ENCODE measurements at regions not wholly inside any gene's neighbourhood (a gene's known extent, or its start where the extent isn't known, plus 50 kb on each side); places are given as distances from the start of the nearest gene placed in this dataset.

DNA sequence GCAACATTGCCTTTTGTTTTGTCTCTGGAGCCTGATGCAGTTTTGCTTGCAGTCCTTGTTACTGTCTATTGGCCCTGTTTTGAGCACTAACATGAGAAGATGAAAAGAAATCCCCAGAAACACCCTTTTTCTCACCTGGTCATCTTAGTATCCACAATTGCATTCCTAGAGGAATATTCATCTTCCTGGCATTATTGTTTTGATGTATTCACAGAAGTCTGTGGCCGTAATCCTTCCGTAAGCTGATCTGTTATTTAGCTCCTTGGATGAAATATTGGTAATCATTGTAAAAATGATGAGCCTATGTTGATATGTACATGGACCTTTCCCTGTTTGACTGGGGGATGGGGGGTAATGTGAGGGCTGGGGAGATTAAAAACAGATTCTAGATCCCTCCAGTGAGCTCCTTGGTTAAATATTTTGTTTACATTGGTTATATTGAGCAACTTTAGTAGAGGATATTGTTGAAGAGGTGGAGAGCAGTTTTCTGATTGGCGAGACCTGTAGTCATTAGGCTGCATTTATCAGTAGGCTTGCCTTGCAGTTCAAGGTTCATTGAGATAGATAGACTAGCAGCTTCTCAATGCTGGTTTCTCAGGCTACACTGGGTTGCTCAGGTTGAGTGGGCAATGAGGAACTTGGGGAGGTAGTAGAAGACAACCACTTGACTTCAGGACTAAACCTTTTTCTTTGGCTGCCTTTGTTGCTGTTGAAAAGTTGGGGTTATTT lies 117.5 kb downstream of the MACIR start:
- DNase-seq (ENCODE audit: low spot score): no peak

DNA sequence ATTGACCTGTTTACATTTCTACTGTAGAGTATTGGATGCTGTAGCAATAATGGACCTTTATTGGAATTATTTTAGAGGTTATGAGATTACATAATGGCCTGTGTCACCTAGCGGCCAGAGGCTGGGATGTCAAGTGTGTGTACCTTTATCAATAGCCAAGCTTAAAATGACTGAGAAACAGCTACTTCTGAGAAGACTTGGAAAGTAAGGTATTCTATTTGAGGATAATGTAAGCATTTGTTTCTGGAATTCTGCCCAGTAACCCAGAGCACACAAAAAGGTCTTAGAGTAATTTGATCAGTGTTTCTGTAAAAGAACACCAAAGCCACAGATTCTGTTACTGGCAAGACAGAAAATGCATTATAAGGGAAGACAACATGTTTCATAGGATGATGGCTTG lies 116.8 kb downstream of the MACIR start:
- no peak for DNase-seq (ENCODE audit: low spot score)

DNA sequence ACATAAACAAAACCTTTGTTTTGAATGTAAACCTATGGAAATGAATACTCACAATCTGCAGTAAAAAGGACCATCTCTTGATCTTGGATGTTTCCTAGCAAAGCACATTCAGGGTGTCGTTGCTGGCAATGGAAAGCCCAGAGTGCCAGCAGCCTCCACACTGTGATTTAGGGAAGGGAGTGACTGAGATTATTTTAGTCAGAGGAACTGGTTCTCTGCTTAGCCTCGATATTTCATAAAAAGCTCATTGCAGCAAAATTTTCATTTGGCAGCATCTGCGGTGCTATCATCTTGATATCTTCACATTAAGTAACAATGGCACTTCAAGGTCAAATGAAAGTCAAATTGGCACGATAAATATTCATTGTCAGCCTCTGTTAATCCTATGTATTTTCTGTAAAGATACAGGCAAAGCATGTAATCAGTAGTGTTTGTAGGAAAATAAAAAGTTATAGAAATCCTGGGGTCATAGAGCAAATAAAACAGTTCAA lies 116.0 kb downstream of the MACIR start:
- DNase-seq (ENCODE audit: low spot score): no peak

DNA sequence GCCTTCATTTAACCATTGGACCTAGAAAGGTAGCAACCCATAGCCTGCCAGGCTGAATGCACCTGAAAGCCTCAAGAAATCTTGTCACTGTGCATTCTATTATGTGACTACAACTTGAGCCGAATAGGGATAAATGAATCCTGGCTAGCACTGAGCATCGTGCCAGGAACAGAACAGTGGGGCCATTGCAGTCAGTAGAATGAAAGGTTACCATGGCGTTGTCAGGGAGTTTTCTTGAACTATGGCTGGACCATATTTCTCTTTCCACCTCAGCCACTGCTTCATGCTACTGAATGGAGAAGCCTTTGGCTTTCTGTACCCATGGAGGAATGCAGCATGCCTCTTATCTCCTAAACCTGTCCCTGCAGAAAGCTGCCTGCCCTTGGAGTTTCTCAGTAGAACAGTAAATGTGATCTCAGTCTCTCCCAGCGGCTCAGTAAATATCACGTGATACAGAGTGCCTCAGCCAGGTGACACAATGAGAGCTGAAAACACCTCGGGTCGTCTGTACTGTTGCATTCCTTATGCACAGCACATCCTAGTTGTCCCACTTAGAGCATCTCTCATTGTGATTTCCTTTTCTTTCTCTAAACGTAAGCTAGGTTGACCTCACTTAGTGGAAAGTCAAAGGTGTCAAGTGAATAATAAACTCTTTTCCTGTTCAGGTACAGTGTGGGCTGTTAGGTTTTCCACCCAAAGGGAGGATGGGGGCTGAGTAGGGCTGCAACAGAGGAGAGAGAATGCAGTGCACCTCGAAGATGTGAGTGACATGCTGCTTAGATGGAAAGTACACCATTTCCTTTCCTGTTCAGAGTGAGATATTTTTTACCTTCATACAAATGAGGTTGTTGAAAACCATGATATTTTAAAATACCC lies 115.3 kb downstream of the MACIR start:
- no peak for DNase-seq (ENCODE audit: low spot score)

DNA sequence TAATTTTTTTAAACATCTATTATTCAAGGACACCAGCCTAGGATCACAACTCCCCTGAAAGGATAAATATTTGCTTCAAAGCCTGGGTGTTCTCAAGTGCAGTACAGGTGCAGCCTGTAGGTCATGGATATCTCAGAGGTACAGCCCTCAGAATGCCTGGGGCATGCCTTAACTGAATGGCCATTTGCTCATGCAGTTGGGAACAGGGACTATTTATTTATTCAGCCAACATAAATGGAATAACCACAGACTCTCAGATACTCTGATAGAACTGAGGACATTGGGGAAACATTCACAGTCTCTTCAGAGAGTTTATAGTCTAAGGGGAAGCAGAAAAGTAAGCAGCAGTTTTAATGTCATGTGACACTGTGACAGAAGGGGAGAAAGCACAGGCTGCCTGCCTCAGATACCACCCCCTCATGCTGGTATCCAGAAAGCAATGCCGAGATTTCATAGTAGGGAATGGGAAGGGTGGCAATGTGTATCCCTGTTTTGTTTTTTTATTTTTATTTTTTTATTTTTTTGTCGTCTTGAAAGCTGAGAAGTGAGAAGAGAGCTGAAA lies 112.6 kb downstream of the MACIR start:
- DNase-seq (ENCODE audit: low spot score): no peak

DNA sequence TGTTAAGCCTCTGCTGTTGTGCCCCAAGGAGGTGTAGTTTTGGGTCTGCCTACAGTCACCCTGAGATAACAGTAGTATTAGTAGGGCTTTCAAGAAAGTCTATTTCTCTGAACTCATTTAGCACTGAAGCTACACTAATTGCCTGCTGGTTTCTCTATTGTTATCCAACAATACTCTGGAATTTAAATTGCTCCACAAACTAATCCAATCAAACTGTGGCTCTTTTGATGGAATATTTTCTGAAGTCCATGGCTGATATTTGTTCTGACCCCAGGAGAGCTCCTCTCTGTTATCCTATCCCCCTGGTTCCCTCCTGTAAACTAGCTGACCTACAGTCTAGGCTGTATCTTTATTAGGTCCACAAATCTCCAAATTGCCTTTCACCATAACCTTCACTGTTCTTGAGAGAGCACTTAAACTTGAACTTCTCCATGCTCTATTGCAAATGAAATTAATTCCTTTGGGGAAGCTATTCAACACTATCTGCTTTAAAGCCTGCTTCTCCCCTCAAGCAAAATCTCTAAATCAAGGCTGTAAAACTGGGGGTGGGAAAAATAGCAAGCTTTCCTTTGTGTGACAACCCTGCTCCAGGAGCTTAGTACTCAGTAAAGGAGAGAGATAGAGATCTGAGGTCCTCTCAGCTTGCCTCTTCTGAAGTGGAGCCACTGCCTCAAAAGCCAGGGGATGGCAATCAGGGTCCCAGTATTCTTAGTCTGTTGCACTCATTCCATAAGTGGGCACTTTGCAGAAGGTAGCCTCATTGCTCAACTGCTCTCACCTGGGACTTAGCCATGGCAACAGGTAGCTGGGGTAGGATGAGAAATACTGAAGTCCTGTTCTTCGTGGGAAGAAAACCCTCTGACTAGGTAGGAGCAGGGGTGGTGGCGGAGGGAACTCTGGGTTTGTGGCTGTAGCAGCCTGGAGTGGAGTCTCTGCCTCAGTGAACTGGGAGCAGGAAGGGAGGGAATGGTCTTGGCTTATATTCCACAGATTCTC lies 110.9 kb downstream of the MACIR start:
- no peak for DNase-seq (ENCODE audit: low spot score)

DNA sequence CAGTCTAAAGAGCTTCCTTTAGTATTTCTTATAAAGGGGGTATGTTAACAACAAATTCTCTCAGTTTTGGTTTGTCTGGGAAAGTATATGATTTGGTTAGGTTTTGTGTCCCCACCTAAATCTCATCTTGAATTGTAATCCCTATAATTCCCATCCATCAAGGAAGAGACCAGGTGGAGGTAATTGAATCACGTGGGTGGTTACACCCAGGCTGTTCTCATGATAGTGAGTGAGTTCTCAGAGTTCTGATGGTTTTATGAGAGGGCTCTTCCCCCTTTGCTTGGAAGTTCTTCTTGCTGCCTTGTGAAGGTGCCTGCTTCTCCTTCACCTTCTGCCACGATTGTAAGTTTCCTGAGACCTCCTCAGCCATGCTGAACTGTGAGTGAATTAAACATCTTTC lies 109.1 kb downstream of the MACIR start:
- DNase-seq (ENCODE audit: low spot score): no peak

DNA sequence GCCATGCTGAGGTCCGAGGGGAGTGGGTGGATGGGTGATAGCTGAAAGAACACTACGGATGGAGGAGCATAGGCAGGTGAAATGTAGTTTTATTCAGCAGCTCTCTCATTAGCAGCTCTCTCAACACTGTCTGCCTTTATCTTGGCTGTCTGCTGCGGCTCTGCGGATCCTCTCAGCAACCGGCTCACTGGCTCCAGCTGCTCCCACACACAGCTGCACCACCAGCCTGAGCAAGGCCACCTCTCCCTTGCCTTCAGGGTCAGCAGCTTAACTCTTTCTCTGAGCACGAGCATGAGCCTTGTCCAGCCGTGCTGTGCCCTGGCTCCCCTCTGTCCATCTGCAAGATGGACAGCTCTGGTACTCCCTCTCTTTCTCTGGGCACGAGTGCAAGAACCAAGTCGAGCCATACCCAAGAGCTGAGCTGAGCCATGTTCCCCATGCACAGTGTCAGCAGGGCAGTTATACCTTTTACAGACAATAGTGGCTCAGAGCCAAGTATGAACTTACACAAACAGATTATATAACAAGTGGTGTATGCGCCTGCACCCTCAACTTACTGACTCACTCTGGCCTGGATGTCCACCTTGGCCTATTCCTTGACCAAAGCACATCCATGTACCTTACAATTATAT lies 108.5 kb downstream of the MACIR start:
- DNase-seq (ENCODE audit: low spot score): no peak

DNA sequence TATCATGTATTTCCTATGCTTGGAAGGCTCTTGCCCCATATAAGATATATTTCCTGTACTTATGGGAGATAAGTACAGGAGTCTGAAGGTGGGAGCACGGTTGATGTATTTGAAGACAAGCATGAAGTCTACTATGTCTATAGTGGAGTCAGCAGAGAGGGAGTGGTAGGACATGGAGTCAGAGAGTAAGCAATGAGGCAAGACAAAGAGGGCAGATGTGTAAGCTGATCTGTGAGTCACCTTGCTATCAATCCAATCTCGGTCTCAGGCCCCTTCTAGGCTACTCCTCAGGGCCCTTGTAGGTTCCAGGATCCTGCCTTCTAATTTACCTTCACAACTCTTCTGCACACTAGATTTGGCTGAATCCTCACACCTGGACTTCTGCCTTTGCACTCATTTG lies 105.5 kb downstream of the MACIR start:
- DNase-seq (ENCODE audit: low spot score): no peak

DNA sequence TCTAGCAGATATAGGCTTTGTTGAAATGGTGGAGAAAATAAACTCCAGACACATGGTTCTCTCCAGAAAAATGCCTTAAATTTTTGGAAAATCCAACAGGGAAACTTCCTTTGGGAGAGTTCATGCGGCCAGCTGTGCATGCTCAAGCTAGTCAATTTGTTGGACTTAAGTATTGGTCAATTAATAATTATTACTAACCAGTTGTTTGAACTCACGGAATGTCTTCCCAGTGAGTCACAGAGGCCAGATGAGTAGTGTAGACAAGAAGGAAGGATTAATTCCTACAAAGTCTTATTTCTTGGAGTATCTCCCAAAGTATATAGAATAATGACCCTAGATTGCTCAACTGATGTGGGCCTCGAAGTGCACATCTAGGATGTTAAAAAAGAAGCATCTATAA lies 103.6 kb downstream of the MACIR start:
- no peak for DNase-seq (ENCODE audit: low spot score)

DNA sequence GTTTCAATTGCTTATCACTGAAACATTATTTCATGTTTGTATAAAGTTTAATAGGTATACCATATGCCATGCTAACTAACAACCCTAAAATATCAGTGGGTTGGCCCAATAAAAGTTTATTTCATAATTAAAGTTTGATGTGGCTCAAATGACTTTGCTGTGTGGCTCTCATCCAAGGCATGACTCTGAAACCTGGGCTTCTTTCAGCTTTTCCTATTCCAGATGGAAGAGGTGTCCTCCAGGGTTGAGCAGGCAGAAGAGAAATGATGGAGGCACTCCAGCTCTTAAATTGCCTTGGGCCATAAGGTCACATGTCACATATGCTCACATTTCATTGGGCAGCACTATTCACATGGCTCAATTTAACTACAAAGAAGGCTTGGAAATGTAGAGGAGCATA lies 101.9 kb downstream of the MACIR start:
- DNase-seq (ENCODE audit: low spot score): no peak

DNA sequence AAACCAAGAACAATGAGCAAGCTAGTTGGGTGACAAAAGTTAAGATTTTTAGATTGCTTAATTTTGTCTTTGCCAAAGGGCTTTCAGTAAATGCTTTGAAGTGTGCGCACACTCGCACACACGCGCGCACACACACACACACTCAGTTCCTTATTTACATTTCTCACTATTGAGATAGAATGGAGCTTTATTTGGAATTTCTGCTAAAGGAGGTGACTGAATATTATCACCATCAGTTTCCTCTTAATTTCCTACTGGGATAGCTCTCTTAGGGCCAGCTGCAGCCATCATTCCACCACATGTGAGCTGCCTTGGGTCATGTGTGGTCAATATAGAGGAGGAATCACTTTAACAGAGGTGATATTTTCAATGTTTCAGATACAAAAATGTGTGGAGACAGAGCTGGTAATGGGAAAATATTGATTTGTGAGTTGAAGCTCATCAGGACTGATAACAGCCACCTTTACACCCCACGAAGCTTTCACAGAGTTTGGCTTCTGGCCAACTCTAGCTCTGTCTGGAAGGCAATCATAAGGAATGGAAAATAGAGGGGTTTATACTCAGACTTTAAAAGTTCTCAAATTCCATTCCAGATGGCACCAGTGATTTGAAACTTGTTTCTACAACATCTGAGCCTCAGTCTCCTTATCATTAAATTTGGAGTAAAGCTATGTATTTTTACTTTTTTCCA lies 99.9 kb downstream of the MACIR start:
- DNase-seq (ENCODE audit: low spot score): no peak

DNA sequence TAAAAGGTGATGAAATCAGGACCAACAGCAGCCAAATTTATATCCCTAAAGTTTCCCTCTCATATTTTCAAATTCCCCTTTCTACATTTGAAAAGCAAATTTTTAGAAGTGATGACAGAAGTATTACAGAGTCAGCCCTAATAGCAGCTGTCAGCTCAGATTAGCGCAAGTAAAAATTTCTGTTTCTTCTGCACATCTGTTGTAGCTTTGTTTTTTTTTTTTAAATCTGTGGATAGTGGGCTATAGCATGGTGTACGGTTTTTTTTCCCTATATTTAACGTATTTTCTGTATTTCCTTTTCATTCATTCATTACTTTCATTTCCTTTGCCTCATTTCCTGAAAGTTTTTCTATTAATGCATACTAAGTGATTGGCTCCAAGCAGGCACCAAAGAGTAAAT lies 99.1 kb downstream of the MACIR start:
- DNase-seq (ENCODE audit: low spot score): no peak

DNA sequence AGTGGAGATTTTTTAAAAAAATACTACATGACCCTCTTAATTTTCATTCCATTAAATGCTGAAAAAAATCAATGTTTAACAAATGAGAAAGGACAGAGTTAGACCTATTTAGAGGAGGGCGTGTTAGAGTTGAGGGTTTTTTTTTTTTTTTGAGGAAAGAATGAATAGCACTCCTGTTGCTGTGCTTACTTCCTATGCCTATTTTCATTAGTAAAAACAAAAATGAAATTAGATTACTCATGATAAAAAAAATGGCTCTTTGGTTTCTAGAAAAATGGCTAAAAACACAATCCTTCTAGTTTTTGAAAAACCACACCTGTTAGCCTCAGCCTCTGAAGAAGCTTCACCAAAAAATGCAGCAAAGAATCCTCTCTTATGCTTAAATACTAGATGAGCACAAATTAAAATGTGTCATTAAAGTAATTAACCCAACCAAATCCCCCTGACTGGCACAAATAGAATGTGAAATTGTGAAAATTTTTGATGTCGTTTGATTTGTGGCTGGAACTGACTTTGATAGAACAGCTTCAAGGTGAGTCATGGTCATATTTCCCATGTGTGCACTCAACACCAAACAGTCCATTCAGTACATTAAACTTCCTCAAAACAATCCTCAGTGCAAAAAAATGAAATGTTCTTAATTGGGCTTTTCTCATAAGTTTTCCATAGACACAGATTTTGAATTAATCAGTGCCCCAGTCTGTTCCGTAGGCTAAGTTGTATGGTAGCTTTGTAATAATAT lies 98.0 kb downstream of the MACIR start:
- DNase-seq (ENCODE audit: low spot score): no peak

DNA sequence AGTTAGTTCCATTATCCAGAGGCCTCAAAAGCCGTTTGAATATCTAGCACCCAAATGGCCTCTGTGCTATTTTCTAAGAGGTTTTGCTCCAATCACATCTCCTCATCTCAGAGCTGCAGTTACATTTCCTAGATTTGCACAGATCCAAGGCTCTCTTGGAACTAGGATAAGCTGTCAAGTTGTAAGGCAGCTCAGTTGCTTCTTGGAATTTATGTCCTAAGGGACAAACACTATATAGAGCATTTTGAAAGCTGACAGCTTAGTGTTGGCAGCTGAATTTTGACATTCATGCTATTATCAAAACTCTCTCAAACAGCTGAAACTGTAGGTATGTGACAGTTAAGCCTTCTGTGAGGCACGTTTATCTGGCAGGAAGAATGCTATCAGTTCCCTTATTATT lies 97.0 kb downstream of the MACIR start:
- no peak for DNase-seq (ENCODE audit: low spot score)

DNA sequence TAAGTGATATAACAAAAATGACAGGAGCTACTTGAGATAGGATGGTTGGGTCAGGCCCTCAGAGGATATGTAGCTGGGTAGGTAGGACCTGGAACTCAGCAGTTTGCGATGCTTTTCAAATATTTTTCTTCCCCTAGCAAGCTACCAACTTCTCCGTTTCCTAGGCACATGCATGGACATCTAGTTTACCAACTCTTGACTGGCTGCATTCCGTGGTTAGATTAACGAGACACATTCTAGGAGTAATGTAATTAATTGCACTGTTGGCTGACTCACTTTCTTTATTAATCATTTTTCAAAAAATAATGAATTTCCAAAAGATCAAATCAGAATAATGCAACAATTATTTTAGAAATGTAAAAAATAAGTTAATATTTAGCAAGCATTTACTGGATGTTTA lies 95.9 kb downstream of the MACIR start:
- no peak for DNase-seq (ENCODE audit: low spot score)

DNA sequence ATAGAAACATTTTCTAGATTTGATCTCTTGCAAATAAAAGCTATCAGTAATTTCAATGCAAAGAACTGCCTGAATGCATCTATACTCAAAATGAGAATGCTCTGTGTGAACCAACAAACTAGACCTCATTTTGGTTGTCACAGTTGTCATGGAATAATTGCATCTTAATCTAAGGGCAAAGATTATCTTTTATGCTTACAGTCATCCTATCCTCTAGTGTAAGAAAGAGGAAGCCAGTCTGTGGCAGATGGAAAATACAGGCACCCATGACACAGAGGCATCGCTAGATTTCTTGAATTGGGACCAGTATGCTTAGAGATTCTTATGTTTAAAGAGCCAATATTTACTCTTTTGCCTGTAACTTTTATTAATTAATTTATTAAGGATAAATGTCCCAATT lies 95.0 kb downstream of the MACIR start:
- DNase-seq (ENCODE audit: low spot score): no peak

DNA sequence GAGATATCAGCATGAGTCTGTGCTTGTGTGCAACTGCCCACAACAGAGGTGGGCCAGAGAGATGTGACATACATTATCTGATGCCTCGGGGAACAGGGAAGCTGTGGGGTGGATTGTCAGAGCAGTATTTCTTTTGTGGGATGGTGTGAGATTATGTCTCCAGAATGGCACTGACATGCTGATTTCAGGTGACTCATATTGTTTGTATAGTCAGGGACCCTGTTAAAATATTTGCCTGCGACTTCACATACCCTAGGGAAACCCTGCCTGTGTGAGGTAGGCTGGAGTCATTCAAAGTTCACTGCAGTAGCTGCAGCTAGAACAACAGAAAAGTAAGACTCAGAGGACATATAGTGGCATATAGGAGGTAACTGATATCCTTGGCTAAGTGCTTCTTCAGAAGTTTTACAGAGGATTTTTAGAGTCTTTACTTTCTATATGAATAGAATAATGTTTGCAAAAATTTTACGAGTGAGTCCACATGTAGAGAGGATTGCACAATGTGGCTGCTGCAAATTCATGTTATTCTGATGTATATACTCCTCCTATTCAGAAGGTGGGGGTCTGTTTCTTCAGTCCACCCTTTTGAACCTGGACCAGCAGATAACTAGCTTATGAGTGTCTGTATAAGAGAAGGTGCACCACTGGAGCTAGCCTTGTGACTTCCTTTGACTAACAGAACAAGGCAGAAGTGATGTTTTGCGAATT lies 89.3 kb downstream of the MACIR start:
- DNase-seq (ENCODE audit: low spot score): no peak

DNA sequence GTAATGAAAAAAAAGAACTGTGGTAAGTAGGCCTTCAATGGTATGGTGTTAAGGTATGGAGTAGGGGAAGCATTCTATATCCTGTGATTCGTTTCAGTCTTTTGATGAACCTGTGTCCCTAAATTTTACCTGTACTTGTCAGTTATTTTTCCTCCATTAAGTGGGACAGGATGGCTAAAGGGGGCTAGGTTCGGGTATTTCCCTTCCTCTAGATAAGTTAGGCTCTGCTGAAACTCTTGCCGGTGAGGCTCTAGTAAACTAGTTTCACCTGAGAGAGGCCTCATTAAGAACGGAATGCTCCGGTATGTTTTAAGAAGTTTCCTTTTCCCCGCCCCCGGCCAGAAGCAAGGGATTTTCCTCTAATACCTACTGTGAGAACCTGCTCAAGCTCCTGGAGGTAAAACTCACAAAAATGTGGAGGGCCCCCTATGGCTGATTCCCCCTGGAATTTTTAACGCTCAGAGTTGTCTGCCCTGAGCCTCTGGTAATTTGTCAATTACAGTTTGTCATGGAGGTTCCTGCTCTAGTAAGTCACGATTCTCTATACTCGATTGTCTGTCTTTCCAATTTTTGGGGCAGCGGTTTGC lies 87.7 kb downstream of the MACIR start:
- no peak for DNase-seq (ENCODE audit: low spot score)

Measured in CD4-positive, alpha-beta T cell treated with Interleukin-2 at 100 ng/mL for 4 hours (primary cell).